ENCODE measurements at regions not wholly inside any gene's neighbourhood (a gene's known extent, or its start where the extent isn't known, plus 50 kb on each side); places are given as distances from the start of the nearest gene placed in this dataset.

- no peak for DNase-seq
These were observed 206.5 kb downstream of the TMEM182 start for GRCh38 chr2:102968375-102968774.

GRCh38 chr2:102971701-102972100 is 209.9 kb downstream of the TMEM182 start:
- no peak for DNase-seq

GRCh38 chr2:102975996-102976975 is 214.5 kb downstream of the TMEM182 start:
- peak; percentile 82 for DNase-seq

- DNase-seq, result peak; percentile 27
These were observed 215.7 kb downstream of the TMEM182 start for GRCh38 chr2:102977426-102978090.

GRCh38 chr2:102978091-102978490 is 216.3 kb downstream of the TMEM182 start:
- no peak for DNase-seq

- DNase-seq, result no peak
These were observed 217.6 kb downstream of the TMEM182 start for GRCh38 chr2:102979429-102979828.

GRCh38 chr2:102983786-102984185 is 222.0 kb downstream of the TMEM182 start:
- DNase-seq, result no peak

- no peak for DNase-seq
These were observed 225.1 kb downstream of the TMEM182 start for GRCh38 chr2:102986826-102987490.

GRCh38 chr2:102992607-102993006 is 230.8 kb downstream of the TMEM182 start:
- no peak for DNase-seq

GRCh38 chr2:102999958-103000357 is 238.1 kb downstream of the TMEM182 start:
- DNase-seq, result no peak

GRCh38 chr2:103002954-103003353 is 241.1 kb downstream of the TMEM182 start:
- no peak for DNase-seq

GRCh38 chr2:103003750-103004260 is 242.0 kb downstream of the TMEM182 start:
- DNase-seq, result no peak

GRCh38 chr2:103004426-103004942 is 242.7 kb downstream of the TMEM182 start:
- no peak for DNase-seq

GRCh38 chr2:103005393-103005792 is 243.6 kb downstream of the TMEM182 start:
- DNase-seq, result no peak

GRCh38 chr2:103007086-103007485 is 245.3 kb downstream of the TMEM182 start:
- DNase-seq, result no peak

GRCh38 chr2:103008586-103008985 is 246.8 kb downstream of the TMEM182 start:
- no peak for DNase-seq

- DNase-seq, result no peak
These were observed 248.0 kb downstream of the TMEM182 start for GRCh38 chr2:103009871-103010270.

GRCh38 chr2:103010306-103010705 is 248.5 kb downstream of the TMEM182 start:
- no peak for DNase-seq

- no peak for DNase-seq
These were observed 248.9 kb downstream of the TMEM182 start for GRCh38 chr2:103010751-103011150.

- no peak for DNase-seq
These were observed 250.8 kb downstream of the TMEM182 start for GRCh38 chr2:103012590-103012989.

- DNase-seq, result no peak
These were observed 263.2 kb downstream of the TMEM182 start for GRCh38 chr2:103025056-103025455.

- no peak for DNase-seq
These were observed 266.4 kb downstream of the TMEM182 start for GRCh38 chr2:103028181-103028580.
